ENCODE measurements at regions not wholly inside any gene's neighbourhood (a gene's known extent, or its start where the extent isn't known, plus 50 kb on each side); places are given as distances from the start of the nearest gene placed in this dataset.

DNA sequence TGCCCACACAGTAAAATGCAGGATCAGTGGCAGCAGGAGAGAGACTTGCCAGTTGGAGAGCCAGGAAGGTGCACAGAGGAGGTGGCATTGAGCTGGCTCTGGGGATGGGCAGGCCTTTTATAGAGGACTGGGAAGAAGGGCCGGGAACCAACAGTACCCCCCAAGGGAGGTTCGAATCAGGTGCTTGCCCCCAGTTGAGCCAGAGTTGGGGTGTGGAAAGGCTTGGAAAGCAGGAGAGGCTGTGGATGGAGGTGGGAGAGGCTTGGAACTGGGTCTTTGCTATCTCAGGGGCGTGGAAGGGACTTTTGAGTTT lies 107.6 kb downstream of the KLF13 start:
- TF ChIP-seq CTCF (IDR thresholded peaks at IDR 0.05) (no peak), POLR2A (IDR thresholded peaks at IDR 0.05) (no peak)

All from right lobe of liver (tissue), 4 donors.